Fibroblast of pulmonary artery (primary cell): ENCODE measurements at regions not wholly inside any gene's neighbourhood (a gene's known extent, or its start where the extent isn't known, plus 50 kb on each side); places are given as distances from the start of the nearest gene placed in this dataset.

Experiments used
- DNase-seq: peaks from one replicate; pipeline ENCODE4 v3.0.0-alpha.2; 2010; ENCODE audit warnings: low read depth
- H3K4me3 ChIP-seq: replicated peaks from 2 replicates; pipeline ENCODE4 v1.5.1; 2011; ENCODE audit warnings: low read depth, mild to moderate bottlenecking, control low read depth, low read length, moderate library complexity
- TF ChIP-seq, protein P1 (sequence below): IDR thresholded peaks from 2 replicates; pipeline ENCODE4 v1.5.1; 2011; ENCODE audit warnings: mild to moderate bottlenecking, control low read depth, low read length, inconsistent platforms; ENCODE audit errors: missing control alignments

DNA sequence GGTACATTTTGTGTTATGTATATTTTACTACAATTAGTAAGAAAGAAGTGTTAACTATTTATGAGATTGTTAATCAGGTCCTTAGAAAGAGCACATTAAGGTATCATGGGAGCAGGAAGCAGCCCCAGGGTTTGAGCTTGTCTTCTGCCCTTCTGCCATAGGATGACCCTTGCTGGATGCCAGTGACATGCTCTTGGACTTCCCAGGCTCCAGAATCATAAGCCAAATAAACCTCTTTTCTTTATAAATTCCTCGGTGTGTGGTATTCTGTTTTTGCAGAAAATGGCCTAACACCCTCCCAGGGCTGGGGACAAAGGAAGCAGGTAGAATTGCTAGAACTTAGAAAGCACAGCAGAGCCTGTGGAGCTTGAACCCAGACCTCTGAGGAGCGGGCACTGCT is 164.7 kb downstream of the VRK1 start:
- H3K4me3 ChIP-seq = no peak overlapping the region
- TF ChIP-seq, protein P1, sequence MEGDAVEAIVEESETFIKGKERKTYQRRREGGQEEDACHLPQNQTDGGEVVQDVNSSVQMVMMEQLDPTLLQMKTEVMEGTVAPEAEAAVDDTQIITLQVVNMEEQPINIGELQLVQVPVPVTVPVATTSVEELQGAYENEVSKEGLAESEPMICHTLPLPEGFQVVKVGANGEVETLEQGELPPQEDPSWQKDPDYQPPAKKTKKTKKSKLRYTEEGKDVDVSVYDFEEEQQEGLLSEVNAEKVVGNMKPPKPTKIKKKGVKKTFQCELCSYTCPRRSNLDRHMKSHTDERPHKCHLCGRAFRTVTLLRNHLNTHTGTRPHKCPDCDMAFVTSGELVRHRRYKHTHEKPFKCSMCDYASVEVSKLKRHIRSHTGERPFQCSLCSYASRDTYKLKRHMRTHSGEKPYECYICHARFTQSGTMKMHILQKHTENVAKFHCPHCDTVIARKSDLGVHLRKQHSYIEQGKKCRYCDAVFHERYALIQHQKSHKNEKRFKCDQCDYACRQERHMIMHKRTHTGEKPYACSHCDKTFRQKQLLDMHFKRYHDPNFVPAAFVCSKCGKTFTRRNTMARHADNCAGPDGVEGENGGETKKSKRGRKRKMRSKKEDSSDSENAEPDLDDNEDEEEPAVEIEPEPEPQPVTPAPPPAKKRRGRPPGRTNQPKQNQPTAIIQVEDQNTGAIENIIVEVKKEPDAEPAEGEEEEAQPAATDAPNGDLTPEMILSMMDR = no peak
- no peak for DNase-seq

DNA sequence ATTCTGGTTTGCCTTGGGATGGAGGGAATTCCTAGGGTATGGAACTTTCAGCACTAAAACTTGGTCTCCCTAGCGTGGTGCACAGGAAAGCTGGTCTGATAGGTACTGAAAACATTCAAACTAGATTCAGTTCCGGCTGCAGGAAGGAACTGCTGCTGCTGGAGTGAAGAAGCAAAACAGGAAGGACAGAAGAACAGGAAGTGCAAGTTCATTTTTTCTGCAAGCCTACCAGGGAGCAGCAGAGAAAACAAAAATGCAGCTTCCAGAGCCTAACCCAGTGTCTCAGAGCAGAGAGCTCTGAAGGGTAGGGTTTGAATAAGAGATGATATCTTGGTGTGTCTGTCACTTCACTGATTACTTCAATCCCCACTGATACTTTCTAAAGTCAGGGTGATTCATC is 165.2 kb downstream of the VRK1 start:
- no peak overlapping the region for H3K4me3 ChIP-seq
- TF ChIP-seq, protein P1 = no peak
- no peak for DNase-seq

DNA sequence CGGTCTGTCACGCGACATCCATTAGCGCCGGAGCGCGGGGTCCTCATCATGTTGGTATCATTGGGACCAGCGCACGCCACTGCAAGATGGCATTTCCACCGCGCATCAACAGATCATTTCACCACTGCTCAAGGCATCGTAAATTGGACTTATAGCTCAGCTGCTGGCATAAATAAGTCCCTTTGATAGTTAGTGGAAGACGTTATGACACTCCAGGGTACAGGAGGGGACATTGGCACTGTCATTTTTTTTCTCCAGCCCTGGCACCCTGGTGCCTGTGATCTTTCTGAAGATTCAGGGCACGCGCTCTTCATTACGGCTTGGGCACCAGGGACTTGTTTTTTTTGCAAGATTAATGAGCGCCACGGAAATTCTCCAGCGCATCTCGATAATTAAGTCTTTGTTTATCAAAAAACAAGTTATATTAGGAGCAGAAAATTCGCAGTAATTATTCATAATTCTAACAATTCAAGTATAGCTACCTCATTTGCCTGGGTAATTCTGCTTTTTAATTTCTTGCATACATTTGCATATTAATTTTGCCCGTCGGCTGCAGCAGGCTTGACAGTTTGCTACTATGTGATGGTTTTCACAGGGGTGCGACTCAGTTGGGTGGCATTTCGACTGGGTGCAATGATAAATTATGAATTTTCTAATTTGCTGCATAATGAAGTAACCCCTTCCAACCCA is 167.7 kb downstream of the VRK1 start:
- TF ChIP-seq, protein P1 = no peak
- H3K4me3 ChIP-seq = no peak overlapping the region
- DNase-seq = no peak

- no peak for DNase-seq
- TF ChIP-seq, protein P1 = no peak
- H3K4me3 ChIP-seq = no peak overlapping the region
These were observed 168.9 kb downstream of the VRK1 start for GRCh38 chr14:96965885-96966595.

GRCh38 chr14:96975116-96975515 is 177.9 kb downstream of the VRK1 start:
- TF ChIP-seq, protein P1 = no peak
- H3K4me3 ChIP-seq = no peak overlapping the region
- DNase-seq = no peak

DNA sequence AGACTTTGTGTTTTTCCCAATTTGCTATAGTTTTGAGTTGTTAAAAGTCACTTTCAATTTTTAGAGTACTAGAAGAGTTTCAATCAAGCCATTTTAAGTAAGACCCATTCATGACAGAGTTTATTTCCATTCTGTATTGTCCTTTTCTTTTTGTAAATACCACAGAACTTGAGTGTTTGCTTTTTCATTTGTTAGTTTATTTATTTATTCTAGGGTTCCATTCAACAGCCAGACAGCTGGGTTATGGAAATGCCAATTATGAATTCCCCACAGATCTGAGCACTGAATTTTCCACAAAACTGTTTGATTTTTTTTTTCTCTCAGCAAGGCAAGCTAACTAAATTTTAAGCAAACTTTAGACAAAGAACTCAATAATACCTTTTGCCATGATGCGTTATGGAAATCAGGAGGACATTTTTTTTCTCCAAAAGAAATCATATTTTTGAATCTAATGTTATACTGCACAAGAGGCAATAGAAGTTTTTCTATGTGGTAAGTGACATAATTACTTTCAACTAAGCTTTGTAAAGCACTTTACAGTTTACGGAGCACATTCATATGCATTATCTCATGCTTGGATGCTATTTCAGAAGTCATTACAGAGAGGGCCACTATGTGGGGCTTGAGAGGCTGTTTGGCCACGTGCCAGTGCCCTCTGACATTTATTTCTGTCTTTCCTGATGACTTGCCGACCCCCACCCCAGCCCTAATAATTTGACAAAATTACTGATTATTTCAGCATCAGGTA is 181.5 kb downstream of the VRK1 start:
- TF ChIP-seq, protein P1 = no peak
- H3K4me3 ChIP-seq = no peak overlapping the region
- DNase-seq = no peak
